ENCODE measurements at regions not wholly inside any gene's neighbourhood (a gene's known extent, or its start where the extent isn't known, plus 50 kb on each side); places are given as distances from the start of the nearest gene placed in this dataset.

DNA sequence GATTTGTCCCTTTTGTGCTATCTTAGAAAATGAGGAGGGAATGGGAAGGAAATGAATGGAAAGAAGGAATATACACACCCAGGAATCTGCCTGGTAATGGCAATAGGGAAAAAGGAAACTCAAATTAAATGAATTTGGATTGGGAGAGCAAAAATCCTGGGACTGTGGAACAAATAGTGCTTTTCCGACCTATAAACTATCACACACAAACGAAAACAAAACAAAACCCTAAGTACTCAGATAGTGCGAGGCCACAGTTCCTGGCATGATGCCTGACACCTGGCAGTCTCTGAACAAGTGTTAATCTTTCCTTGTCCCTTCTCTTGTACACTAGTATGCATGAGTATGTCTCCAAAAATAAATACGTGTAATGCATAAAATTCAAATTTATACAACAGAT is 319.8 kb upstream of the SPAG17 start:
- TF ChIP-seq, protein P1, sequence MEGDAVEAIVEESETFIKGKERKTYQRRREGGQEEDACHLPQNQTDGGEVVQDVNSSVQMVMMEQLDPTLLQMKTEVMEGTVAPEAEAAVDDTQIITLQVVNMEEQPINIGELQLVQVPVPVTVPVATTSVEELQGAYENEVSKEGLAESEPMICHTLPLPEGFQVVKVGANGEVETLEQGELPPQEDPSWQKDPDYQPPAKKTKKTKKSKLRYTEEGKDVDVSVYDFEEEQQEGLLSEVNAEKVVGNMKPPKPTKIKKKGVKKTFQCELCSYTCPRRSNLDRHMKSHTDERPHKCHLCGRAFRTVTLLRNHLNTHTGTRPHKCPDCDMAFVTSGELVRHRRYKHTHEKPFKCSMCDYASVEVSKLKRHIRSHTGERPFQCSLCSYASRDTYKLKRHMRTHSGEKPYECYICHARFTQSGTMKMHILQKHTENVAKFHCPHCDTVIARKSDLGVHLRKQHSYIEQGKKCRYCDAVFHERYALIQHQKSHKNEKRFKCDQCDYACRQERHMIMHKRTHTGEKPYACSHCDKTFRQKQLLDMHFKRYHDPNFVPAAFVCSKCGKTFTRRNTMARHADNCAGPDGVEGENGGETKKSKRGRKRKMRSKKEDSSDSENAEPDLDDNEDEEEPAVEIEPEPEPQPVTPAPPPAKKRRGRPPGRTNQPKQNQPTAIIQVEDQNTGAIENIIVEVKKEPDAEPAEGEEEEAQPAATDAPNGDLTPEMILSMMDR (optimal IDR thresholded peaks at IDR 0.05 in 1 of 3, IDR thresholded peaks at IDR 0.05 in 1 of 3, conservative IDR thresholded peaks at IDR 0.05 in 1 of 3; ENCODE audit: extremely low read depth in 1 of 3, insufficient read depth in 2 of 3, low read length in 3 of 3), result no peak
- no peak for TF ChIP-seq EZH2 (IDR thresholded peaks at IDR 0.05; ENCODE audit: low read length)
